Karpas-422 (cell line): ENCODE measurements at regions not wholly inside any gene's neighbourhood (a gene's known extent, or its start where the extent isn't known, plus 50 kb on each side); places are given as distances from the start of the nearest gene placed in this dataset.
"Not testable (repeated sequence)": the region's sequence is repeated elsewhere in the genome, so short reads cannot be mapped to it uniquely, and the experiment has no call there.

Source experiments
- DNase-seq: peaks from one replicate; pipeline ENCODE4 v3.0.0-alpha.2; 2015
- H2AFZ ChIP-seq: fragments of 200-600 bp; sonication (generic); 2 replicates; pipeline ENCODE4 v1.6.1; 2014; ENCODE audit warnings: antibody characterized with exemption, low read length, mixed read lengths
- H3K27ac ChIP-seq: fragments of 200-600 bp; sonication (generic); 2 replicates; pipeline ENCODE4 v1.5.1; 2014; ENCODE audit warnings: mild to moderate bottlenecking, low read length, moderate library complexity
- H3K27me3 ChIP-seq: fragments of 200-600 bp; sonication (generic); 2 replicates; pipeline ENCODE4 v1.6.1; 2014; ENCODE audit warnings: low read length, mixed read lengths
- H3K36me3 ChIP-seq: fragments of 200-600 bp; sonication (generic); 2 replicates; pipeline ENCODE4 v1.6.1; 2014; ENCODE audit warnings: low read length, mixed read lengths; ENCODE audit not compliant: insufficient read depth
- H3K4me1 ChIP-seq: fragments of 200-600 bp; sonication (generic); 2 replicates; pipeline ENCODE4 v1.6.1; 2014; ENCODE audit warnings: mild to moderate bottlenecking, low read length, mixed read lengths
- H3K4me2 ChIP-seq: fragments of 200-600 bp; sonication (generic); 2 replicates; pipeline ENCODE4 v1.6.1; 2014; ENCODE audit warnings: low read length, low read depth, mild to moderate bottlenecking; ENCODE audit not compliant: poor library complexity, severe bottlenecking
- H3K4me3 ChIP-seq: fragments of 200-600 bp; sonication (generic); 2 replicates; pipeline ENCODE4 v1.5.1; 2014; ENCODE audit warnings: mild to moderate bottlenecking, antibody characterized with exemption, low read length, mixed read lengths
- H3K79me2 ChIP-seq: fragments of 200-600 bp; sonication (generic); 2 replicates; pipeline ENCODE4 v1.6.1; 2014; ENCODE audit warnings: mild to moderate bottlenecking, low read length, mixed read lengths
- H3K9ac ChIP-seq: fragments of 200-600 bp; sonication (generic); 2 replicates; pipeline ENCODE4 v1.6.0; 2014; ENCODE audit warnings: low read length
- H3K9me2 ChIP-seq: fragments of 200-600 bp; sonication (generic), shearing (Covaris generic); replicated peaks from 2 replicates; pipeline ENCODE4 v1.6.0; 2014; ENCODE audit warnings: mild to moderate bottlenecking, low read length, moderate library complexity; ENCODE audit not compliant: insufficient read depth
- H3K9me3 ChIP-seq: fragments of 300-700, 200-600 bp; sonication (generic); 2 replicates; pipeline ENCODE4 v1.6.1; 2014; ENCODE audit warnings: low read length, mixed read lengths
- H4K20me1 ChIP-seq: fragments of 200-600 bp; sonication (generic); 2 replicates; pipeline ENCODE4 v1.6.1; 2014; ENCODE audit warnings: mild to moderate bottlenecking, antibody characterized with exemption, low read length, low read depth; ENCODE audit not compliant: insufficient read depth

GRCh38 chr5:50343715-50344114, 97.4 kb downstream of the EMB start:
- Histone ChIP-seq H3K27me3 (no peaks in the 10 kb centered on the region), H3K79me2 (no peaks in the 10 kb centered on the region; the same call in 1 of the 2 replicates), H3K4me3 (no peak overlapping the region), H4K20me1 (no peaks in the 10 kb centered on the region), H3K4me1 (no peaks in the 10 kb centered on the region), H2AFZ (no peak overlapping the region), H3K36me3 (no peaks in the 10 kb centered on the region), H3K9me3 (no peaks in the 10 kb centered on the region), H3K9me2 (no peaks in the 10 kb centered on the region), H3K27ac (no peak overlapping the region), H3K9ac (no peak overlapping the region), H3K4me2 (no peak overlapping the region)
- no peak for DNase-seq

GRCh38 chr5:50340757-50341156, 100.3 kb downstream of the EMB start:
- no peak overlapping the region for H3K4me2 ChIP-seq
- H3K27ac ChIP-seq: no peak overlapping the region
- DNase-seq: no peak
- no peaks in the 10 kb centered on the region for H3K9me2 ChIP-seq
- no peaks in the 10 kb centered on the region for H3K27me3 ChIP-seq
- no peaks in the 10 kb centered on the region for H3K36me3 ChIP-seq
- no peaks in the 10 kb centered on the region for H3K9me3 ChIP-seq
- H4K20me1 ChIP-seq: no peaks in the 10 kb centered on the region
- H2AFZ ChIP-seq: no peak overlapping the region
- no peaks in the 10 kb centered on the region for H3K4me1 ChIP-seq
- no peaks in the 10 kb centered on the region; the same call in 1 of the 2 replicates for H3K79me2 ChIP-seq
- no peak overlapping the region for H3K9ac ChIP-seq
- H3K4me3 ChIP-seq: no peak overlapping the region

- not testable (repeated sequence) for H3K9me3 ChIP-seq, H3K9me2 ChIP-seq, H3K79me2 ChIP-seq, H3K4me3 ChIP-seq, H3K4me2 ChIP-seq, H3K9ac ChIP-seq, H3K27me3 ChIP-seq, H3K4me1 ChIP-seq, H3K36me3 ChIP-seq, H2AFZ ChIP-seq, H4K20me1 ChIP-seq, H3K27ac ChIP-seq
- DNase-seq: peak; percentile 29
Observed at GRCh38 chr5:50330633-50331032, 110.5 kb downstream of the EMB start.

- Histone ChIP-seq H3K27me3 (no peaks in the 10 kb centered on the region), H3K9me3 (no peaks in the 10 kb centered on the region), H2AFZ (no peak overlapping the region), H3K27ac (no peak overlapping the region), H3K9me2 (no peaks in the 10 kb centered on the region), H3K36me3 (no peaks in the 10 kb centered on the region), H4K20me1 (no peaks in the 10 kb centered on the region), H3K79me2 (no peaks in the 10 kb centered on the region), H3K4me2 (no peak overlapping the region), H3K4me1 (no peaks in the 10 kb centered on the region), H3K9ac (no peak overlapping the region), H3K4me3 (no peak overlapping the region)
- peak; percentile 28 for DNase-seq
Observed at GRCh38 chr5:50328193-50328729, 112.8 kb downstream of the EMB start.

GRCh38 chr5:50325237-50325832, 115.8 kb downstream of the EMB start:
- H3K4me1 ChIP-seq: peaks cover 6% of the 10 kb centered on the region; the same call in 1 of the 2 replicates
- H3K4me3 ChIP-seq: no peak overlapping the region
- H3K9me2 ChIP-seq: no peaks in the 10 kb centered on the region
- no peak overlapping the region for H3K9ac ChIP-seq
- DNase-seq: peak; percentile 81
- H3K27ac ChIP-seq: no peak overlapping the region
- H3K4me2 ChIP-seq: peak overlapping the region; percentile 28
- no peaks in the 10 kb centered on the region for H3K36me3 ChIP-seq
- H3K27me3 ChIP-seq: no peaks in the 10 kb centered on the region
- no peak overlapping the region for H2AFZ ChIP-seq
- no peaks in the 10 kb centered on the region for H3K9me3 ChIP-seq
- no peaks in the 10 kb centered on the region for H4K20me1 ChIP-seq
- no peaks in the 10 kb centered on the region for H3K79me2 ChIP-seq

GRCh38 chr5:50320131-50320749, 120.8 kb downstream of the EMB start:
- Histone ChIP-seq H3K79me2 (no peaks in the 10 kb centered on the region), H3K9me2 (no peaks in the 10 kb centered on the region), H3K9me3 (no peaks in the 10 kb centered on the region), H3K9ac (no peak overlapping the region), H3K4me1 (peaks cover 17% of the 10 kb centered on the region; the same call in 1 of the 2 replicates), H4K20me1 (no peaks in the 10 kb centered on the region), H3K4me2 (no peak overlapping the region), H3K27me3 (no peaks in the 10 kb centered on the region), H3K36me3 (no peaks in the 10 kb centered on the region), H3K27ac (no peak overlapping the region), H2AFZ (no peak overlapping the region), H3K4me3 (no peak overlapping the region)
- peak; percentile 55 for DNase-seq

- Histone ChIP-seq H3K4me2 (no peak overlapping the region), H3K9me2 (no peaks in the 10 kb centered on the region)
Observed at GRCh38 chr5:50318220-50318619, 122.9 kb downstream of the EMB start.

GRCh38 chr5:50306488-50306887, 134.6 kb downstream of the EMB start:
- H3K4me2 ChIP-seq: not testable (repeated sequence)

More at GRCh38 chr5:50318220-50318619, 122.9 kb downstream of the EMB start:
- no peaks in the 10 kb centered on the region for H3K36me3 ChIP-seq
- peak; percentile 38 for DNase-seq
- H3K27ac ChIP-seq: no peak overlapping the region
- H3K79me2 ChIP-seq: no peaks in the 10 kb centered on the region
- no peaks in the 10 kb centered on the region for H3K27me3 ChIP-seq
- H3K4me3 ChIP-seq: no peak overlapping the region
- no peaks in the 10 kb centered on the region for H4K20me1 ChIP-seq
- no peaks in the 10 kb centered on the region for H3K9me3 ChIP-seq
- H3K9ac ChIP-seq: no peak overlapping the region
- H2AFZ ChIP-seq: no peak overlapping the region
- H3K4me1 ChIP-seq: peaks cover 17% of the 10 kb centered on the region; the same call in 1 of the 2 replicates

More at GRCh38 chr5:50306488-50306887, 134.6 kb downstream of the EMB start:
- Histone ChIP-seq H3K27ac (peak overlapping the region; percentile 31; the same call in 1 of the 2 replicates), H3K4me1 (peaks cover 19% of the 10 kb centered on the region)
- H3K9ac ChIP-seq, H2AFZ ChIP-seq, H3K4me3 ChIP-seq, H3K9me2 ChIP-seq, H3K27me3 ChIP-seq, H3K36me3 ChIP-seq, H3K79me2 ChIP-seq, H4K20me1 ChIP-seq, H3K9me3 ChIP-seq: not testable (repeated sequence)
- DNase-seq: peak; percentile 37
